K562 (cell line): ENCODE measurements at regions not wholly inside any gene's neighbourhood (a gene's known extent, or its start where the extent isn't known, plus 50 kb on each side); places are given as distances from the start of the nearest gene placed in this dataset.

Experiments
- ATAC-seq: fragments of 200-7000 bp; cut with Tn5 transposase; 3 replicates; pipeline ENCODE4 v1.9.1; 2020; ENCODE audit warnings: moderate library complexity
- BruUV-seq: library from RNA; stranded (reverse); fragments of 400-500 nt; replicated peaks from 2 replicates; lab custom pipeline; 2021; lab: Mats Ljungman, UMichigan
- CTCF ChIA-PET: fragments of 300-600 bp; formaldehyde crosslinking; extraction: SDS; loops from one replicate; lab custom pipeline; 2021; ENCODE audit warnings: low intra/inter-chr PET ratio; lab: Yijun Ruan, JAX
- POLR2A ChIA-PET: fragments of 300-600, 350-650 bp; sonication (Branson Sonifier 250); formaldehyde crosslinking; extraction: SDS; loops from one replicate; lab custom pipeline; 2021; ENCODE audit warnings: antibody characterized with exemption, inconsistent platforms; lab: Yijun Ruan, JAX
- DNase-seq, 4 experiments: peaks; one replicate each; pipeline versions ENCODE4 v3.0.0 to v3.0.0-alpha.2; 2011 to 2018; ENCODE audit warnings: low spot score in 3 of 4, mixed read lengths in 3 of 4; ENCODE audit errors: extremely low read depth in 1 of 4
- FAIRE-seq: peaks from 2 replicates; lab custom pipeline; 2011; peaks lifted over from hg19 to GRCh38; lab: Jason Lieb, UNC
- H2AFZ ChIP-seq: 2 replicates; pipeline ENCODE4 v1.6.0; 2011; ENCODE audit warnings: low read depth, low read length, control low read depth, inconsistent platforms
- H3K27ac ChIP-seq: fragments of 200-600 bp; 3 replicates; pipeline ENCODE4 v1.8.0; 2011; ENCODE audit warnings: low read depth, mild to moderate bottlenecking, control low read depth, inconsistent platforms, low read length, moderate library complexity, mixed read lengths; ENCODE audit errors: extremely low read depth
- H3K27me3 ChIP-seq, 2 experiments: fragments of 300-600 bp in 1 of 2; 2 replicates in 1 of 2; 3 replicates in 1 of 2; pipeline versions ENCODE4 v1.6.0 to v1.8.0; 2011; ENCODE audit warnings: inconsistent platforms in 2 of 2, low read length in 2 of 2, mild to moderate bottlenecking in 1 of 2, mixed read lengths in 1 of 2, moderate library complexity in 1 of 2; ENCODE audit not compliant: control insufficient read depth in 2 of 2, insufficient read depth in 2 of 2
- H3K36me3 ChIP-seq: fragments of 300-600 bp; 3 replicates; pipeline ENCODE4 v1.8.0; 2011; ENCODE audit warnings: mild to moderate bottlenecking, low read length, inconsistent platforms; ENCODE audit not compliant: control insufficient read depth, insufficient read depth
- H3K4me1 ChIP-seq, 2 experiments: fragments of 200-600 bp in 1 of 2; replicated peaks in 1 of 2; 2 replicates in 1 of 2; 3 replicates in 1 of 2; pipeline versions ENCODE4 v1.5.1 to v1.8.0; 2011; ENCODE audit warnings: inconsistent platforms in 2 of 2, low read length in 2 of 2, mild to moderate bottlenecking in 1 of 2, mixed read lengths in 1 of 2, moderate library complexity in 1 of 2; ENCODE audit not compliant: control insufficient read depth in 2 of 2, insufficient read depth in 2 of 2
- H3K4me2 ChIP-seq: 2 replicates; pipeline ENCODE4 v1.6.1; 2011; ENCODE audit warnings: low read length, control low read depth, inconsistent platforms, mixed read lengths; ENCODE audit not compliant: insufficient read depth
- H3K4me3 ChIP-seq: fragments of 200-600 bp; sonication (generic), shearing (Covaris generic); 2 replicates; pipeline ENCODE4 v1.5.1; 2016; ENCODE audit warnings: control low read depth, inconsistent platforms
- H3K79me2 ChIP-seq: fragments of 200-600 bp; 3 replicates; pipeline ENCODE4 v1.8.0; 2011; ENCODE audit warnings: low read length, inconsistent platforms; ENCODE audit not compliant: control insufficient read depth, insufficient read depth
- H3K9ac ChIP-seq, 2 experiments: 2 replicates each; pipeline versions ENCODE4 v1.6.0 to v1.6.1; 2011; ENCODE audit warnings: low read depth in 2 of 2, low read length in 2 of 2, control low read depth in 1 of 2, inconsistent platforms in 1 of 2, mild to moderate bottlenecking in 1 of 2, mixed read lengths in 1 of 2; ENCODE audit not compliant: insufficient read depth in 1 of 2
- H3K9me1 ChIP-seq: one replicate; pipeline ENCODE4 v1.6.0; 2011; ENCODE audit warnings: inconsistent platforms, mild to moderate bottlenecking, low read length, moderate library complexity; ENCODE audit not compliant: control insufficient read depth, insufficient read depth
- H3K9me3 ChIP-seq: replicated peaks from 2 replicates; pipeline ENCODE4 v1.5.1; 2011; ENCODE audit warnings: low read depth, low read length, inconsistent platforms; ENCODE audit not compliant: control insufficient read depth, insufficient read depth
- H4K20me1 ChIP-seq: replicated peaks from 2 replicates; pipeline ENCODE4 v1.6.1; 2011; ENCODE audit warnings: low read length, inconsistent platforms, mixed read lengths; ENCODE audit not compliant: control insufficient read depth, insufficient read depth
- ARID1B ChIP-seq: fragments of 450-650 bp; IDR thresholded peaks from 2 replicates; pipeline ENCODE4 v1.6.1; 2016; ENCODE audit warnings: antibody characterized with exemption, mild to moderate bottlenecking, inconsistent platforms
- KAT7 ChIP-seq: sonication (generic); formaldehyde crosslinking; IDR thresholded peaks from 2 replicates; pipeline ENCODE4 v1.8.0; 2022; ENCODE audit warnings: missing genetic modification reagents, mild to moderate bottlenecking, borderline replicate concordance
- MAFG ChIP-seq: fragments of 450-650 bp; conservative IDR thresholded peaks from 2 replicates; pipeline ENCODE4 v1.6.1; 2016; ENCODE audit warnings: missing genetic modification characterization, missing compliant biosample characterization
- REST ChIP-seq, 2 experiments: fragments of 450-650 bp; formaldehyde crosslinking in 1 of 2; IDR thresholded peaks; 2 replicates each; pipeline versions ENCODE4 v1.4.0 to v1.6.1; 2014 to 2020; ENCODE audit warnings: mild to moderate bottlenecking in 2 of 2, borderline replicate concordance in 1 of 2, low read depth in 1 of 2
- ZEB2 ChIP-seq: fragments of 450-650 bp; IDR thresholded peaks from 2 replicates; pipeline ENCODE4 v1.6.1; 2016
- ZNF384 ChIP-seq: IDR thresholded peaks from 2 replicates; pipeline ENCODE4 v1.6.1; 2012; ENCODE audit warnings: low read depth, low read length, improper control_type of control experiment
- WGBS: fragments of 100-300 bp; shearing (Covaris generic); methylation state at CpG from one replicate; pipeline ENCODE4 v1.1.6; 2016; ENCODE audit warnings: low coverage, mixed read lengths; ENCODE audit not compliant: insufficient coverage; ENCODE audit errors: missing lambda C conversion rate; 5-methylcytosine and 5-hydroxymethylcytosine counted together
- in situ Hi-C: fragments of 300-500 bp; cut with MboI; formaldehyde crosslinking; loops from 4 replicates; pipeline ENCODE4 v1.15.0; 2018; ENCODE audit warnings: inconsistent platforms, mixed read lengths
- intact Hi-C: fragments of 100-400 bp; cut with micrococcal nuclease; formaldehyde crosslinking; loops from 2 replicates; pipeline ENCODE4 v1.14.2; 2022
- TF ChIP-seq, protein P1 (sequence below): fragments of 450-650 bp; IDR thresholded peaks from 2 replicates; pipeline ENCODE4 v1.7.1; 2018; ENCODE audit warnings: mild to moderate bottlenecking, low read depth; ENCODE audit not compliant: partially characterized antibody
- TF ChIP-seq, protein P2 (sequence below): fragments of 250-450 bp; sonication (Bioruptor Pico); IDR thresholded peaks from 2 replicates; pipeline ENCODE4 v1.8.0; 2021; ENCODE audit warnings: moderate library complexity, mild to moderate bottlenecking, inconsistent platforms
- TF ChIP-seq, protein P3 (sequence below): fragments of 250-450 bp; sonication (Bioruptor Pico); IDR thresholded peaks from 2 replicates; pipeline ENCODE4 v1.4.0; 2020

- no TSS peak for BruUV-seq
- ATAC-seq = no peak
- TF ChIP-seq, protein P1, sequence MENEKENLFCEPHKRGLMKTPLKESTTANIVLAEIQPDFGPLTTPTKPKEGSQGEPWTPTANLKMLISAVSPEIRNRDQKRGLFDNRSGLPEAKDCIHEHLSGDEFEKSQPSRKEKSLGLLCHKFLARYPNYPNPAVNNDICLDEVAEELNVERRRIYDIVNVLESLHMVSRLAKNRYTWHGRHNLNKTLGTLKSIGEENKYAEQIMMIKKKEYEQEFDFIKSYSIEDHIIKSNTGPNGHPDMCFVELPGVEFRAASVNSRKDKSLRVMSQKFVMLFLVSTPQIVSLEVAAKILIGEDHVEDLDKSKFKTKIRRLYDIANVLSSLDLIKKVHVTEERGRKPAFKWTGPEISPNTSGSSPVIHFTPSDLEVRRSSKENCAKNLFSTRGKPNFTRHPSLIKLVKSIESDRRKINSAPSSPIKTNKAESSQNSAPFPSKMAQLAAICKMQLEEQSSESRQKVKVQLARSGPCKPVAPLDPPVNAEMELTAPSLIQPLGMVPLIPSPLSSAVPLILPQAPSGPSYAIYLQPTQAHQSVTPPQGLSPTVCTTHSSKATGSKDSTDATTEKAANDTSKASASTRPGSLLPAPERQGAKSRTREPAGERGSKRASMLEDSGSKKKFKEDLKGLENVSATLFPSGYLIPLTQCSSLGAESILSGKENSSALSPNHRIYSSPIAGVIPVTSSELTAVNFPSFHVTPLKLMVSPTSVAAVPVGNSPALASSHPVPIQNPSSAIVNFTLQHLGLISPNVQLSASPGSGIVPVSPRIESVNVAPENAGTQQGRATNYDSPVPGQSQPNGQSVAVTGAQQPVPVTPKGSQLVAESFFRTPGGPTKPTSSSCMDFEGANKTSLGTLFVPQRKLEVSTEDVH = no peak
- TF ChIP-seq ARID1B = no peak
- no peak for TF ChIP-seq ZEB2
- no peak for TF ChIP-seq REST (IDR thresholded peaks at IDR 0.05; ENCODE audit: borderline replicate concordance)
- no peak for TF ChIP-seq REST (CRISPR knock-in tag; IDR thresholded peaks at IDR 0.05; ENCODE audit: low read depth)
- TF ChIP-seq, protein P2, sequence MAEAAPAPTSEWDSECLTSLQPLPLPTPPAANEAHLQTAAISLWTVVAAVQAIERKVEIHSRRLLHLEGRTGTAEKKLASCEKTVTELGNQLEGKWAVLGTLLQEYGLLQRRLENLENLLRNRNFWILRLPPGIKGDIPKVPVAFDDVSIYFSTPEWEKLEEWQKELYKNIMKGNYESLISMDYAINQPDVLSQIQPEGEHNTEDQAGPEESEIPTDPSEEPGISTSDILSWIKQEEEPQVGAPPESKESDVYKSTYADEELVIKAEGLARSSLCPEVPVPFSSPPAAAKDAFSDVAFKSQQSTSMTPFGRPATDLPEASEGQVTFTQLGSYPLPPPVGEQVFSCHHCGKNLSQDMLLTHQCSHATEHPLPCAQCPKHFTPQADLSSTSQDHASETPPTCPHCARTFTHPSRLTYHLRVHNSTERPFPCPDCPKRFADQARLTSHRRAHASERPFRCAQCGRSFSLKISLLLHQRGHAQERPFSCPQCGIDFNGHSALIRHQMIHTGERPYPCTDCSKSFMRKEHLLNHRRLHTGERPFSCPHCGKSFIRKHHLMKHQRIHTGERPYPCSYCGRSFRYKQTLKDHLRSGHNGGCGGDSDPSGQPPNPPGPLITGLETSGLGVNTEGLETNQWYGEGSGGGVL (CRISPR knock-in tag) = no peak
- TF ChIP-seq, protein P3, sequence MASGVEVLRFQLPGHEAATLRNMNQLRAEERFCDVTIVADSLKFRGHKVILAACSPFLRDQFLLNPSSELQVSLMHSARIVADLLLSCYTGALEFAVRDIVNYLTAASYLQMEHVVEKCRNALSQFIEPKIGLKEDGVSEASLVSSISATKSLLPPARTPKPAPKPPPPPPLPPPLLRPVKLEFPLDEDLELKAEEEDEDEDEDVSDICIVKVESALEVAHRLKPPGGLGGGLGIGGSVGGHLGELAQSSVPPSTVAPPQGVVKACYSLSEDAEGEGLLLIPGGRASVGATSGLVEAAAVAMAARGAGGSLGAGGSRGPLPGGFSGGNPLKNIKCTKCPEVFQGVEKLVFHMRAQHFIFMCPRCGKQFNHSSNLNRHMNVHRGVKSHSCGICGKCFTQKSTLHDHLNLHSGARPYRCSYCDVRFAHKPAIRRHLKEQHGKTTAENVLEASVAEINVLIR = no peak
- no peak for TF ChIP-seq MAFG (tag)
- no peak for TF ChIP-seq ZNF384
- TF ChIP-seq KAT7 (CRISPR knock-in tag) = no peak
Measured at GRCh38 chr7:41489885-41490284, 213.0 kb downstream of the INHBA start.

More at GRCh38 chr7:41489885-41490284, 213.0 kb downstream of the INHBA start:
- Histone ChIP-seq H3K27me3 (no peaks in the 10 kb centered on the region), H3K9me3 (no peaks in the 10 kb centered on the region), H3K27ac (no peak overlapping the region), H3K36me3 (no peaks in the 10 kb centered on the region), H3K9me1 (no peaks in the 10 kb centered on the region), H3K4me2 (no peak overlapping the region), H3K79me2 (no peaks in the 10 kb centered on the region), H2AFZ (no peak overlapping the region), H3K4me3 (no peak overlapping the region), H3K4me1 (no peaks in the 10 kb centered on the region), H3K9ac (no peak overlapping the region), H4K20me1 (no peaks in the 10 kb centered on the region)
- FAIRE-seq = no peak
- DNase-seq = no peak
- 4% methylated on average over 2 of the region's 2 CpGs for WGBS
- ChIA-PET POLR2A (no interaction called here), CTCF (no interaction called here)
- in situ Hi-C loops (no loop called here), intact Hi-C loops (no loop called here)
